PC-3 (cell line): ENCODE measurements at regions not wholly inside any gene's neighbourhood (a gene's known extent, or its start where the extent isn't known, plus 50 kb on each side); places are given as distances from the start of the nearest gene placed in this dataset.

Experiments
- EZH2 ChIP-seq: fragments of 300-600 bp; sonication (generic); IDR thresholded peaks from one replicate; pipeline ENCODE4 v1.6.1; 2017; ENCODE audit warnings: antibody characterized with exemption, mild to moderate bottlenecking, low read length; ENCODE audit not compliant: unreplicated experiment
- EZH2phosphoT487 ChIP-seq: fragments of 300-600 bp; sonication (generic); IDR thresholded peaks from 2 replicates; pipeline ENCODE4 v1.6.1; 2018; ENCODE audit warnings: mild to moderate bottlenecking, antibody characterized with exemption, low read length, borderline replicate concordance
- TF ChIP-seq, protein P1 (sequence below): fragments of 300-600 bp; sonication (generic); conservative IDR thresholded peaks from 2 replicates; pipeline ENCODE4 v1.5.1; 2017; ENCODE audit warnings: antibody characterized with exemption, low read depth, mild to moderate bottlenecking, low read length

GRCh38 chr14:85187521-85187920 lies 342.4 kb upstream of the FLRT2 start:
- TF ChIP-seq, protein P1, sequence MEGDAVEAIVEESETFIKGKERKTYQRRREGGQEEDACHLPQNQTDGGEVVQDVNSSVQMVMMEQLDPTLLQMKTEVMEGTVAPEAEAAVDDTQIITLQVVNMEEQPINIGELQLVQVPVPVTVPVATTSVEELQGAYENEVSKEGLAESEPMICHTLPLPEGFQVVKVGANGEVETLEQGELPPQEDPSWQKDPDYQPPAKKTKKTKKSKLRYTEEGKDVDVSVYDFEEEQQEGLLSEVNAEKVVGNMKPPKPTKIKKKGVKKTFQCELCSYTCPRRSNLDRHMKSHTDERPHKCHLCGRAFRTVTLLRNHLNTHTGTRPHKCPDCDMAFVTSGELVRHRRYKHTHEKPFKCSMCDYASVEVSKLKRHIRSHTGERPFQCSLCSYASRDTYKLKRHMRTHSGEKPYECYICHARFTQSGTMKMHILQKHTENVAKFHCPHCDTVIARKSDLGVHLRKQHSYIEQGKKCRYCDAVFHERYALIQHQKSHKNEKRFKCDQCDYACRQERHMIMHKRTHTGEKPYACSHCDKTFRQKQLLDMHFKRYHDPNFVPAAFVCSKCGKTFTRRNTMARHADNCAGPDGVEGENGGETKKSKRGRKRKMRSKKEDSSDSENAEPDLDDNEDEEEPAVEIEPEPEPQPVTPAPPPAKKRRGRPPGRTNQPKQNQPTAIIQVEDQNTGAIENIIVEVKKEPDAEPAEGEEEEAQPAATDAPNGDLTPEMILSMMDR: no peak
- TF ChIP-seq EZH2 (no peak), EZH2phosphoT487 (no peak)
